Right atrium auricular region (tissue), 2 donors: ENCODE measurements at regions not wholly inside any gene's neighbourhood (a gene's known extent, or its start where the extent isn't known, plus 50 kb on each side); places are given as distances from the start of the nearest gene placed in this dataset.

Experiments used
- DNase-seq: peaks from one replicate; pipeline ENCODE4 v3.0.0-alpha.2; 2019; ENCODE audit warnings: low spot score
- H3K27ac ChIP-seq, 2 donors: fragments of 200-600 bp; sonication (generic); 1 replicate in 1 of 2; 2 replicates in 1 of 2; pipeline ENCODE4 v1.5.1; 2016 to 2019
- H3K27me3 ChIP-seq, 2 donors: fragments of 200-600 bp; sonication (generic); one replicate each; pipeline versions ENCODE4 v1.5.1 to v1.6.0; 2017 to 2019
- H3K36me3 ChIP-seq: fragments of 200-600 bp; sonication (generic); one replicate; pipeline ENCODE4 v1.5.1; 2016
- H3K4me1 ChIP-seq, 2 donors: fragments of 200-600 bp; sonication (generic); one replicate each; pipeline versions ENCODE4 v1.5.1 to v1.6.0; 2017 to 2019
- H3K4me3 ChIP-seq, 2 donors: fragments of 200-600 bp; sonication (generic); 1 replicate in 1 of 2; 2 replicates in 1 of 2; pipeline ENCODE4 v1.5.1; 2017 to 2019; ENCODE audit warnings: mild to moderate bottlenecking in 1 of 2, moderate library complexity in 1 of 2
- H3K9me3 ChIP-seq, 2 donors: fragments of 200-600 bp; sonication (generic); one replicate each; pipeline ENCODE4 v1.5.1; 2019
- CTCF ChIP-seq, 2 donors: fragments of 200-600 bp; sonication (generic); IDR thresholded peaks; one replicate each; pipeline ENCODE4 v1.5.1; 2019; ENCODE audit warnings: antibody characterized with exemption in 2 of 2

GRCh38 chr13:39159846-39160370 is 121.7 kb downstream of the NHLRC3 start:
- DNase-seq = no peak
- H3K27me3 ChIP-seq = no peaks in the 10 kb centered on the region
- peak overlapping the region in 1 of 2 donors; percentile 6 for H3K27ac ChIP-seq
- H3K4me1 ChIP-seq = peaks cover 0 to 11% of the 10 kb centered on the region in 2 donors
- no peaks in the 10 kb centered on the region for H3K9me3 ChIP-seq
- H3K36me3 ChIP-seq = no peaks in the 10 kb centered on the region
- no peak overlapping the region for H3K4me3 ChIP-seq
- TF ChIP-seq CTCF (IDR thresholded peaks at IDR 0.05) = no peak

GRCh38 chr13:39167018-39167417 is 128.8 kb downstream of the NHLRC3 start:
- DNase-seq = no peak
- no peaks in the 10 kb centered on the region for H3K36me3 ChIP-seq
- no peak for TF ChIP-seq CTCF (IDR thresholded peaks at IDR 0.05)
- no peaks in the 10 kb centered on the region for H3K9me3 ChIP-seq
- H3K27me3 ChIP-seq = no peaks in the 10 kb centered on the region
- no peak overlapping the region for H3K27ac ChIP-seq
- no peak overlapping the region for H3K4me3 ChIP-seq
- no peaks in the 10 kb centered on the region for H3K4me1 ChIP-seq

- Histone ChIP-seq H3K4me3 (no peak overlapping the region), H3K9me3 (no peaks in the 10 kb centered on the region), H3K36me3 (no peaks in the 10 kb centered on the region), H3K4me1 (no peaks in the 10 kb centered on the region), H3K27ac (no peak overlapping the region), H3K27me3 (no peaks in the 10 kb centered on the region)
- TF ChIP-seq CTCF (IDR thresholded peaks at IDR 0.05) = no peak
- no peak for DNase-seq
These were observed 132.5 kb downstream of the NHLRC3 start for GRCh38 chr13:39170711-39171110.

GRCh38 chr13:39185326-39185725 is 147.1 kb downstream of the NHLRC3 start:
- Histone ChIP-seq H3K4me1 (peaks cover 0 to 4% of the 10 kb centered on the region in 2 donors), H3K27me3 (no peaks in the 10 kb centered on the region), H3K36me3 (no peaks in the 10 kb centered on the region), H3K4me3 (no peak overlapping the region), H3K9me3 (no peaks in the 10 kb centered on the region), H3K27ac (peak overlapping the region; percentile 48 to 61)
- no peak for TF ChIP-seq CTCF (IDR thresholded peaks at IDR 0.05)
- no peak for DNase-seq

- DNase-seq = no peak
- Histone ChIP-seq H3K4me3 (no peak overlapping the region), H3K27ac (peak overlapping the region; percentile 48 to 56), H3K9me3 (no peaks in the 10 kb centered on the region), H3K36me3 (no peaks in the 10 kb centered on the region), H3K27me3 (no peaks in the 10 kb centered on the region), H3K4me1 (peaks cover 0 to 4% of the 10 kb centered on the region in 2 donors)
- TF ChIP-seq CTCF (IDR thresholded peaks at IDR 0.05) = no peak
These were observed 148.1 kb downstream of the NHLRC3 start for GRCh38 chr13:39186205-39186875.

- Histone ChIP-seq H3K27ac (no peak overlapping the region), H3K4me3 (no peak overlapping the region), H3K27me3 (no peaks in the 10 kb centered on the region), H3K9me3 (no peaks in the 10 kb centered on the region), H3K36me3 (no peaks in the 10 kb centered on the region), H3K4me1 (peaks cover 0 to 4% of the 10 kb centered on the region in 2 donors)
- no peak for DNase-seq
- no peak for TF ChIP-seq CTCF (IDR thresholded peaks at IDR 0.05)
These were observed 151.5 kb downstream of the NHLRC3 start for GRCh38 chr13:39189778-39190177.
